ENCODE measurements at regions not wholly inside any gene's neighbourhood (a gene's known extent, or its start where the extent isn't known, plus 50 kb on each side); places are given as distances from the start of the nearest gene placed in this dataset.

DNA sequence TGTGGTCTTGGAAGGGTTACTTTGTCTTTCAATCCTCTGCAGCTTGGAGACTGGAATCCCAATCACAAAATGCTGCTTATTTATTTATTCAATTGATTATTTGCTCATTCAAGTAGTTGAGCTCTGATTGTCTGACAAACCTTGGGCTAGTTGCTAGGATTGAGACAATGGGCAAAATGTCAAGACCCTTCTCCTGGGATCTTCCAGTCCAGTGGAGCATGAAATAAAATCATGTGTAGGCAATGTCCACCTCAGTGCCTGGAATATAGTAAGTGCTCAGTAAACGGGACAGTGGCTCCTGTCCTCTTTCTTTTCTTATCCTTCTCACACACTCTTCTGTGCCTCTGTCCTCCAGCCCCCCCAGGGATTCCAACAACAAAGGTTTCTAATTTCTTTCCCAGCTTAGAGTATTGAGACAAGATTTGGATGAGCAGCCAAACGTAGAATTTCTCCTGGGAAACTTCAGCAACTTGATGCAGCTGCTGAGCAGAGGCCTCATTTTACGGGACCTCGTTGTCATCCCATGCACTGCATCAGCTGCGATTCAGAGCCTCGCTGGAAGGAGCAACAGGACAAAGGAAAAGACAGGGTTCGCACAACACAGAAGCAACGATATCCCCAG is 545.0 kb downstream of the SOX11 start:
- no peak for DNase-seq (ENCODE audit: low read depth in 4 of 4, low spot score in 1 of 4)

DNA sequence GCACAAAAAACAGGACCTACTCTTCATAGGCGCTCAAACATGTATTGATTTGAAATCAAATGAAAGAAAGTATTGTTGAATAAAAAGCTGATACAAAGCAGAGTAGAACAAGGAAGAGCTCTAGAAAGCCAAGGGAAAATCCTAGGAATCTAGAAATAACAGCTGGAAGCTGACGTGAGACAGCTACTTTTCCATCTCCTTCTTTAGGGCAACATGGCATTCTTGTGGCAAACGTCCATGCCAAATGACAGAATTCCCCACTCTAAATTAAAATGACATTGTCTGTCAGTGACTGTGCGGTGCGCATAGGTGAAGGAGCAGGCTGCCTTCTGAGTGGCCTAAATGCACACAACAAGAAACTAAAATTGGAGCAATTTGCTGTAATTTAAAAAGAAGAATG is 557.4 kb downstream of the SOX11 start:
- DNase-seq (ENCODE audit: low read depth in 4 of 4, low spot score in 1 of 4), result no peak

DNA sequence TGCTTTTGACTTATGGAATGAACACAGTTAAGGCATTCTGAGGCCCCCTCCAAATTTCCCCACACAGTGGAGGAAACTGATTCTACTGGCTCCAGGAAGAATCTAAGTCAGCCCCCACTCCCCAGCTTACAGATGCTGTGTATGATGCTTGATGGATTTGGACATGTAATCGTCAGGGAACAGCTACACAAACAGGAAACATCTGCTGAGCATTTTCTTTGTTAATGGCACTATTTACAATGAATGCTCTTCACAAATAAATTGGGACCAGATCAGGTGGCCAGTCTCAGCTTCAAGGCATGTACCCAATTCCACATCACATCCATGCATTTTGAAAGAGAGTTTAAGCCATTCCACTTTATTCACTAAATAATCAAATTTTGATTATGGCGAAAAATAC is 562.3 kb downstream of the SOX11 start:
- DNase-seq (ENCODE audit: low read depth in 4 of 4, low spot score in 1 of 4), result no peak

DNA sequence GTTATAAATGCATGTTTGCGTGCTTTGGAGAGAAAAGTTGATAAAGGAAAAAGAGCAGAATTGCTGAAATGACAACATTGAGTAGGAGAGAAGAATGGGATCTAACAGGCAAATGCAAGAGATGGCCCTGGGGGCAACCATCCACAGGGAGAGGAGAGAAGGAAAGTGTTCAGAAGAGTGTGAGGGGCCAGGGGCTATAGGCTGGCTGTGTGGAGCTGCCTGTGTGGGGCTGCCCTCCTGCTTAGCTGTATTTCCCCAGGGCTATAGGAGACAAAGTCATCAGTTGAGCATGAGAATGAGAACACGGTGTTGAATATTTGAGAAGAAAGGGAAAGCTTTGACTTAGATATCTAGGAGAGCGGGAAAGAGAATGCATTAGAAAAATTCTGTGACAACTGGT is 572.0 kb downstream of the SOX11 start:
- DNase-seq (ENCODE audit: low read depth in 4 of 4, low spot score in 1 of 4), result no peak

DNA sequence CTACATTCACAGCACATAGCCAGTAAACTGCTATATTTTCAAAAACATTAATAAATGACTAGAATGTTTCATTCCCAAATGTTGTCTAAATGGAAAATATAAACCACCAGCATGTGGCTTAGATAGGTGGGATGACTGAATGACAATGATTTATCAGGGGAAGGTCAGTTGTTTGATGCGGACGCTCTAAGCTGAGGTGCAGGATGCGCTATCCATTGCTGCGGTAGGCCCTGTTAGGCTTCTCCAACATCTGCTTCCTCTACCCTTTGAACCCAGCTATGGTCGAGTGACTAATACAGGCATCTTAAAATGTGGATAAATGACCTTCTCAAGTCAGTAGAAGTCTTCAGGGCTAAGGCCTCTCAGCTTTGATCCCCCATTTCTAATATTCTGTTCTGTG is 584.2 kb downstream of the CMPK2 start:
- no peak for DNase-seq (ENCODE audit: low read depth in 4 of 4, low spot score in 1 of 4)

DNA sequence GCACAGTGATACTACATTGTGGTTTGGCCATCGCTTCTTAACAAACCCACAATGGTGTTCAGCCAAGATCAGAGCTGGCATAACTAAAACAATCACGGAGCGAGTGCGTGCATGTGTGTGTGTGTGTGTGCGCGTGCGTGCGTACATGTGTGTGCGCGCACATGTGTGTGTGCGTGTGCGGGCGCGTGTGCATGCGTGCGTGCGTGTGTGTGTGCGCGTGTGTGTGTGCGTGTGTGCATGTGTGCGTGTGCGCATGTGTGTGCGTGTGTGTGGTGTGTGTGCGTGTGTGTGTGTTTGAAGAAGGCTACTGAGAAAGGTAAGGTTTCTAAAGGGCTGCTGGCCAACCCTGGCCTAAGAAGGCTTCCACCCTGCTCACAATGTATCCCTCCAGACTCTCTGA is 582.4 kb downstream of the CMPK2 start:
- DNase-seq (ENCODE audit: low read depth in 4 of 4, low spot score in 1 of 4), result no peak

DNA sequence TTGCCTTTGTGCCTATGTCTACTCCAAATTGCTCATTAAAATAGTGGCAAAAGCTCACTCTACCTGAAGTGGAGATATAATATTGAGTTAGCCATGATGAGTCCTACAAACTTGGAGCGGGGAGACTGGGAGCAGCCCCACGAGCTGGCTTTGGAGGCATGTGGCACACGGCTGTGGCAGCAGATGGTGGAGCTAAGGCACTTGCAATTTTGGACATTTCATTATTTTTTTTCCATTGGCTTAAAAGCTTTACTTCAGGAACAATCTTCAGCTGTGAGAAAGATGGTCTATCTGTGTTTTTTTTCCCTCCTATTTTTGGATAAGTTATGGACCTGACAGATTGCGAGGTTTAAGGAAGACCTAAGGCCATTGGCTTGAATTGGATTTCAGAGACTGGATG is 578.3 kb downstream of the CMPK2 start:
- DNase-seq (ENCODE audit: low read depth in 4 of 4, low spot score in 1 of 4), result no peak

DNA sequence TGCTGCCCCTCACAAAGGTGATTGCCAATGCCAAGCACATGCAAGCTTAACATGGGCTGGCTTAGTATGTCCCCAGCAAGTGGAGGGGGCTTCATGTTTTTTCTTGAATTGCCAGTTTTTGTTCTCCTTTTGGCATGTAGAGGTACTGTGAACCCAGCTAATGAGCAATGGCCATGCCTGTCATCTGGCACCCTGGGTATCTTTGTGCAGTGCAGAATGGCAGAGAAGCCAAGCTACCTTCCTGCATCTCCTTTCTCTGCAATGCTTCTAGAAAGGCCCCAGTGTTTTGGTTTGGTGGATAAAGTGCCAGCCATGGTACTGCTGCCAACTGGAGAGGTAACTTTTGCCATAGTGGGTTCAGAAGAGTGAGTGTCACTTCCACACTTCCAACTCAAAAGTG is 576.9 kb downstream of the CMPK2 start:
- DNase-seq (ENCODE audit: low read depth in 4 of 4, low spot score in 1 of 4), result no peak

DNA sequence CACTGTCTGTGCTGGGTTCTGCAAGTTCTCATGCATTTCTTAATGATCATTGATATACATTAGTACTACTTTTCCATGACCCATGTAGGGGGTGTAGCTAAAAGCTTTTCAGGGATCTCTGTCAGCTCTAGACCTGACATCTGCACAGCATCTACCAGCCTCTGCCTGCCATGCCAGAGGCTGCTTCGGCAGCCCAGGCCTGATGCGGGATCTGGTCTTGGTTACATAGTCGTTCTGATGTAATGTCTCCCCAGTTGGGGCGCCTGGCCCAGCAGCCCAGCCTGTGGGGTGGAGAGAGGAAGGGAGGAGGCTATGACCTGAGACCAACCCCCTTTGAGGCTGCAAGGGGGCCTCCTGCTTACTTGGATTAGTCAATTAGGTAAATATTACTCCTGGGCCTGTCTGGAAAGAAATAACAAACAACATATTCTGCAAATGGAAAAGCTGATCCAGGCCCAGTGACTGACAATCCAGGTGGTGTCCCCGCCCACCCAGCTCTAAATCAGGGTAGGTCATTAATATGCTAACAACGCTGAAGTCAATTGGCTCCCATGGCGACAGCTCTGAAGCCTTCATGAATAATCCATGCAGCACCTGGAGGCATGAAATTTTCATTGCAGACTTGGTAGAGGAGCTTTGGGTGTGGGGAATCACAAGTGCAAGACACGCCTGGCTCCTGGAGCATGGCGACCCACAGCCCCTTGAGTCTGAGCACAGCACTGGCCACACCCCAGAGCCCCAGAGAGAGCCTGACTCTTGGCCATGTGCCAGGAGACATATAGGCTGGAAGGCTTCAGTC is 575.3 kb downstream of the CMPK2 start:
- DNase-seq (ENCODE audit: low read depth in 4 of 4, low spot score in 1 of 4), result no peak

DNA sequence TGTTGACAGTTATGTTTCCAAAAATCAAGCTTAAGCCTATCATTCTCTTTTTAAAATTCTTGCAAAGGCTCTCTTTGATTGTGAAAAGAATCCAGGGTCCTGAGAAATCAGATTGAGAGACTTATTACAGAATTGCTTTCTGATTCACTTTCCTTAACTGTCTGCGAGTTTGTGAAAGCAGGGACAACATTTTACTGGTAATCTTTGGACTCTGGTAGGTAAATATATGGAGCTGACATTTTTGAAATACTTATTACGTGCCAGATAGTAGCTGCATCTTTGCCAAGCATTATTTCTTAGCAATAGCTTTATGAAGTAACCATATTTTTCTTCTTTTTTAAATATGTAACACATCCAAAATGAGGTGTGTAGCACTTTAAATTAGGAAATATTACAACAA is 570.9 kb downstream of the CMPK2 start:
- DNase-seq (ENCODE audit: low read depth in 4 of 4, low spot score in 1 of 4), result no peak

DNA sequence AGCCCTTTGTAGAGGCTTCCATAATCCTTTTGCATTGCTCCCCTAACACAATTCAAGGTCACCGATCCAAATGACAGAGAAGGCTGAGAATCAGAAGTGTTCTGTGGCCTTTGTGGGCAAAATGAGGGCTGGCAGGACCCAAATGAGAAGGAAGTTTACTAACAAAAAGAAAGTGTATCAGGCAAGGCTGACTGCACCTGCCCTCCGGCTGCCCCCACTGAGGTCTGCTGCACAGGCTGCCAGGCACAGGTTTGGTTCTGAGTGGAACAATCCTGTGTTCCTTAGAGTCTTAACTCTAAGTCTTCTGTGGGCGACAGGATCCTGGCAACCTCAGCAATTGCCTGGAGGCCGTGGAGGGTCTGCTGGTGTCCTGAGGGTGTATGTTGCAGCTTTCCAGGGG is 568.5 kb downstream of the CMPK2 start:
- DNase-seq (ENCODE audit: low read depth in 4 of 4, low spot score in 1 of 4), result no peak

DNA sequence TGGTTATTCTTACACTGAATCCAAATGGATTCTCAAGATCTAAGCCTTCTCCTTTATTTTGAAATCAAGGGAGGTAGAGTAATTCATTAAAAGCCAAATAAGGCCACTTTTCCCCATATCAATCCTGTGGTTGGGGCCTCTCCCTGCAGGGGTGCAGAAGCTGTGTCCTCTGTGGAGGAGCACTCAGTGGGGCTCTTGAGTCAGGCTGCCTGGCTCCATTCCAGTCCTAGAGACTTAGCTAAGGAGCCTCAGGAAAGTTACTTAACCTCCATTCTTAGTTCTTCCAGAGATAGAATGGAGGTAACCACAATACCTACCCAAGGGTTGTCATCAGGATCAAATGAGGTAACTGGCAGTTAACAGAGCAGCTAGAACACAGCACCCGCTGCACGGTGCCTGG is 564.3 kb downstream of the CMPK2 start:
- DNase-seq (ENCODE audit: low read depth in 4 of 4, low spot score in 1 of 4), result no peak

DNA sequence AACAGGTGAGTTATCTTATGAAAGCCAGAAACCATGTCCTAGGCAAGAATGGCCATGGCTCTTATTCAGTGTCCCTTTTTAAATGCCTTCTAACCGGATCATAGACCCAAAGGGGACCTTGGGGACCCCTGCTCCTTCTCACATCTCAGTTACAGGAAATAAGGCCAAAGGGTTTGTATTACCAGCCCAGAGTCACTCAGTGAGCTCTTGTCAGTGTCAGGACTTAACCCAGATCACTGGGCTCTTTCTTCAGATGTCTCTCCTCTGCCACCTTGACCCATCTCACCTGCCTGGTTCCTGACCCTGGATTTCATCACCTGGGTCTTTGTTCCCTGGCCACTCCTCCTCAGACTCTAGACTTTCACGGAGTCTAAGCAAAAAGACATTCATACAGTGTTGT is 556.7 kb downstream of the CMPK2 start:
- DNase-seq (ENCODE audit: low read depth in 4 of 4, low spot score in 1 of 4), result no peak

DNA sequence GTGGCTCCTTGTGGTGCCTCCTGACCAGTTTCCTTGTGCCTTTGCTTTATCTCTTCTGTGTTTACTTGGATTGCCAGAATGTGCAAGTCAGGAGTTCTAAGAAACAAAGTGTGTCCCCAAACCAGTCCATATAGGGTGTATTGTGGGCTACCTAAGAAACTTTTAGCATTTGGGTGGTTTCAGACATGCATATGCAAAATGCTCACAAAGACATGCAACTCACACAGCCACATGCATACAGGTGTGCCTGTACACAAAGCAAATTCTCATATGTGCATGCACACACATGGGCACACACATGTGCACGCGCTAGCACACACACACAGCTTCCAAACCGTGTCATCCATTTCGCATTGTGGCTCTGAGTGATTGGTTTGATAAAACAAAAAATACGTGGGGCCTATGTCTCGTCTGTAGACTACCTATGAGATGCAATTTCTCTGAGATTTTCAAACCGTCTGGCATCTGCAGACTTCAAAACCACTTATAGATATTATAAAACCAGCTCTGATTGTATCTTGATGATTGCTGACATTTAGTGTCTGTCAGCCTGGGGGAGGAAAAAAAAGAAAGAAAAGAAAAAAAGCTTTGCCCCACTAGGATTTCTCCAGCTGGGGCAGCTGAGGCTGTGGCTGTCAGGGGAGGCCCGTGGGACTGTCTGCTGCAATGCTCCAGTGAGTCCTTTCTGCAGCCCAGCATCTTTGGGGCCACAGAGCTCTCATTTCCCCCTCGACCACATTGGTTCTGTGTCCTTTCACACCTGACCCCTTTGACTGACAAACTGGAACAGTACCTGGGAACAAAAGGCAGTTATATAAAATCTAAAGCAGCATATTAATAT is 556.1 kb downstream of the CMPK2 start:
- no peak for DNase-seq (ENCODE audit: low read depth in 4 of 4, low spot score in 1 of 4)

DNA sequence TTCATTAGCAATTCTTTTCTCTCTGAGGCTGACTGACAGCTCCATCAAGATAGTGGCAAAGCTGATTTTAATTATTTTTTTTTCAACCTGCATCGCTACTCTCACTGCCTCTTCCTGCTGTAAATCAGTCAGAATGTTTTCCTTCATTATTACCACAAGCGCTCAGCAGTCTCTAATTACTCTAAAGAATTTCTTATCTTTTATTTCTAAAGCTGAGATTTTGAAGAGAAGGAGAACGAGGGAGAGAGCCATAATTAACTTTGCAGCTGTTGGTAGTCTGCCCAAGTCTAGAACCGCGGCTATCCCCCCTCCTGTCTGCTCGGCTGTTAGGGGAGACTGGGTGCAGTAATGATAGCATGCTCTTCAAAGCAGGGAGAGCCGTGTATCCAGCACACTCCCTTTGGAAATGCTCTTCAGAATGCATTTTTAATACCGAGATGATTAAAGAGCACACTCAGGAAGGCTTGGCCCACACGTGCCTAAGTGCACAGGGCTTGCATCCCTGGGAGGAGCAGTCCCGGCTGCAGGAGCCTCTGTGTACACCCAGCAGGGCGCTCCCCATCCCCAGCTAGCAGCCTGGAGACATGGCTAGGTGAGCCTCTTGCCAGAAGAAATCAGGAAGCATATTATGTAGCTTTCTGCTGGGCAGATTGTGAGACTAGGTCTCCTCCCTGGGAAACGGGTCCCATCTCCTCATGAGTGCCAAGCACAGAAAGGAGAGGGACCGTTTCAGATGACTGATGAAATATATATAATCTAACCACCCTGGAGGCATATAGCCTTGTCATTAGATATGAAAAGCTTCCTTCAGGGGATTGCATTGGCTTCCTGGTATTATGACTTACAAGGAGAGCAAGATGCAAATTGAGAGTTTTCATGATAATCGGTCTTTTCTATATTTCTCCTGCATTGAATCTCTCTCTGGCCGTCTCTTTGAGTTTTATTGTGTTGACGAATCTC is 555.2 kb downstream of the CMPK2 start:
- no peak for DNase-seq (ENCODE audit: low read depth in 4 of 4, low spot score in 1 of 4)

DNA sequence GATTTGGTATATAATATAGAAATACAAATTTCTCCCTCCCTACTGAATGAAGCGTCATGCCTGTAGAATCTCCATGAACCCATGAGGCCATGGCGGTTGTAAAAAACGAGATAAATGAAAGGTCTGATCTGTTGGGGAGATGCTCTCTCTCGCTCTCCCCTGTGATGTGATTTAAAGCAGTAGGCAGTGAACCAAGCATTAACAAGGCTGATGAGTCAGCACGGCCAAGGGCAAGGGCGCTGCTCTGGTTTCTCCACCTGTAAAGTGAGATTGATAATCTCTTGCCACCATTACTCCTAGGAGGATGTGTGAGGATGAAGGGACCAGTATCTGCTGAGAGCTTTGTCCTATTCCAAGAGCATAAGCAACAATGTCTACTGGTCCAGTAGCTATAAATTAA is 553.3 kb downstream of the CMPK2 start:
- DNase-seq (ENCODE audit: low read depth in 4 of 4, low spot score in 1 of 4), result no peak

DNA sequence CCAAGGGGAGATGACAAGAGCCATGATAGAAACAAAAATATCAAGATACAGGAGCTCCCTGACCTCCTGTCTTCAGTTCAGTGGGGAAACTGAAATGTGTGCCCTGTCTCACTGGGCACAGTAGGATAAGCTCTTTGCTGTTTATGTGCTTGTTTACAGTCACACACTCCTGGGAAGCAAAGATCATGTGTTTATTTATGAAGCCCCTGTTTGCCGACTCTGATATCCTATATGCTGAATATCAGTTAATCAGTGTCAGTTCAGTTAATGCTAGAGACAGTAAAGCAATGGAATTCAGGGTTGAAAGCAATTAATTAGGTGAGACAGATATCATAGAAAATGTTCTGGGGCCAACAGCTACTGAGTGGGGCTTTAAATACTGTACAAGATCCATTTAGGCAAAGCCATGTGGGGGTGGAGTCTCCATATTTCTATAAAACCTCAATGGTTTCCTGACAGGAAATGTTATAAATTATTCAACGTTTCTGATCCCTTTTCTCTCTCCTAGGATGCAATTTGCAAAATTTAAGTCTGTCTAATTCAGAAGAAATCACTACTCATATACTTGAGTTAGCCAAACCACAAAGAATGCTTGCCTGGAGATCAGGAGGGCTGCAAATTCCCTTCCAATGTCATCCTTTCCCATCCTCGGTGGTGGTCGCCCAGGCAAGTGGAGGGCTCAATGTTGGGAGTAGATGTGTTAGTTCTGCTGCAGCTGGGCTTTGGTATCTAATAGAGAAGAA is 551.3 kb downstream of the CMPK2 start:
- no peak for DNase-seq (ENCODE audit: low read depth in 4 of 4, low spot score in 1 of 4)

DNA sequence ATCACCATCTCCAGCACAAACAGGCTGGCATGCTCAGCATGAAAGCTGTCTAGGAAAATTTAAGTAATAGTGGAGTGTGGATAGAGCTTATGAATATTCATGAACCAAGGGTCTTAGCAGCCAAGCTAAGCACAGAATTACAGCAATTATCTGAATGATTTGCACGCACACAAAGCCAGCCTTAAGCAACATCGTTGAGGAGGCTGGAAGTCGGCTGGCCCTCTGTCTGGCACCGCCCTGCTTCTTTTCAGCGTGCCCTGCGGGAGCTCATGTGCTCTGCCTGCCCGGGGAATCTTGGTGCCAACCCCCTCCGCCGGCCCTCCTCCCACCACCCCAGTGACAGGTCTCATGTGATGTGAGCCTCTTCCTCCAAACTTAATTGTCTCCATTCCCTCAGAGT is 540.1 kb downstream of the CMPK2 start:
- DNase-seq (ENCODE audit: low read depth in 4 of 4, low spot score in 1 of 4), result no peak

DNA sequence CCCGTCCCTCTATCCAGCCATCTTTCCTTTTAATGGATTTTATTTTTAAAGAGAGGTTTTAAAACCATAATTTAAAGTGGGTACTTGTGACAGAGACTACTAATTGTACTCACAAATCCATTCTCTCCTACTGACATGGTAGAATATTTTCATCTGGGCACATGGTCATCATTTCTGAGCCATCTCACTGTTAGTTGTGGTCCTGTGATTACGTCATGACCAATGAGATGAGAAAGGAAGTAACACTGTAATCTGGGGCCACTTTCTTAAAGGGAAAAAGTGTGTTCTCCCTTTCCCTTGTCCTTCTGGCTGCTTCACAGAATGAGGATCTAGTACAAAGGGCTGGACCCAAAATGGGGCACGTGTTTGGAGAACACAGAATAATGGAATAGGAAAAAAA is 538.7 kb downstream of the CMPK2 start:
- no peak for DNase-seq (ENCODE audit: low read depth in 4 of 4, low spot score in 1 of 4)

DNA sequence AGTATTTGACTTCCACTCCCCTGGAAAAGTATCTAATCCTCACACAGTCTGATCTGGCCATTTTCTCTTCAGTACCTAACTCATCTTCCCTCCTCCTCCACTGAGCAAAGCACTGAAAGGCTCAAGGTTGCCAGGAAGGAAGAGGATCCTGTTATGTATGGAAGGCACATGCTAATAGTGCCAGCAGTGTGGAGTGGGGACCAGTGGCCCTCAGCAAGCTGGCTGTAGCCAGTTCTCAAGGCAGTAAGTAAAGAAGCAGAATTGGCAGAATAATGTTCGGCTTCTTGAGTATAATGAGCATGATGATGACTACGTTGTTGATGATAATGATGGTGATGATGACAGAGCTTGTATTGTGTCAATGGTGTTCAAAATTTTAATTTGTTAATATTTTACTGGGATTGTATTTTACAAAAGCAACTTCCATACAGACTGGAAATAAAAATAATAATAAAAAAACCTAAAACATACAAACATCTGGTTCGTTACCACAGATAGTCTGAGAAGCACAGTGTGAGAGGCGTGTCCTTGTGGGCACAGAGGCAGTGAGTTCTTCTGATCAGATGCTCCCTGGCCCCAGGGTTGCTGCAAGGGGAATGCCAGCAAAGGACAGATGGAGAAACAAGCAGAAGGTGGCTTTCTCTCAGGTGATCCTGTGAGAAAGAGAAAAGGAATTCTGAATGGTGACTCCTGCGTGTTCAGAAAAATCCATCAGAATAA is 528.8 kb downstream of the CMPK2 start:
- no peak for DNase-seq (ENCODE audit: low read depth in 4 of 4, low spot score in 1 of 4)

Measured in stimulated activated CD4-positive, alpha-beta T cell treated with anti-CD3 and anti-CD28 coated beads, Interleukin-1b, Interleukin-23, amount 100 ng/mL, for 24 hours (primary cell).